Erythroblast (primary cell): ENCODE measurements at regions not wholly inside any gene's neighbourhood (a gene's known extent, or its start where the extent isn't known, plus 50 kb on each side); places are given as distances from the start of the nearest gene placed in this dataset.

ENCODE experiments used
- DNase-seq, 2 experiments: peaks; one replicate each; lab custom pipeline; 2025; lab: John Stamatoyannopoulos, UW
- GATA1 ChIP-seq: IDR thresholded peaks from 2 replicates; pipeline ENCODE4 v1.6.1; 2011; ENCODE audit warnings: low read depth, mild to moderate bottlenecking, control low read depth, low read length, moderate library complexity
- POLR2A ChIP-seq: IDR thresholded peaks from 2 replicates; pipeline ENCODE4 v1.6.1; 2011; ENCODE audit warnings: mild to moderate bottlenecking, low read length

- no peak for DNase-seq
- no peak for TF ChIP-seq POLR2A
- no peak for TF ChIP-seq GATA1
Observed at GRCh38 chr14:31988244-31988643, 88.9 kb upstream of the ARHGAP5 start.

GRCh38 chr14:31990183-31990857 is 86.8 kb upstream of the ARHGAP5 start:
- TF ChIP-seq GATA1 (no peak), POLR2A (no peak)
- DNase-seq: no peak

- TF ChIP-seq POLR2A (no peak), GATA1 (no peak)
- DNase-seq: no peak
Observed at GRCh38 chr14:31990926-31991572, 86.1 kb upstream of the ARHGAP5 start.

- no peak for TF ChIP-seq POLR2A
- no peak for TF ChIP-seq GATA1
- DNase-seq: no peak
Observed at GRCh38 chr14:31992011-31992447, 85.1 kb upstream of the ARHGAP5 start.

DNA sequence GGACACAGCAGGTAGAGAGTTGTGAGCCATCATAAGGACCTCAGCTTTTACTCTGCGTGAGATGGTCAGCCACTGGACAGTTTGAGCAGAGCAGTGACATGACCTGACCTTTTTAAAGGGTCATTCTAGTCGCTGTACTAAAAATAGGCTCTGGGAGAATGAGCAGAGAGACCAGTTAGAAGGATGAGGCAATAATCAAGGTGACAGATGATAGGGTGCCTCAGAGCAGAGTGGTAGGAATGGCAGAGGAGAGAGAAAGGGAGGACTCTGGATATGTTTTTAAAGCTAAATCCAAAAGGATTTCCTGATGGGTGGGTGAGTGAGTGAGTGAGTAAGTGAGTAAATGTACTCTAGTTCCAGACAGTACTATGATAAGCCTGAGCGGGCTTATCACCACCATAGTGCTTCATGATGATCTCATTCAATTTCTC is 83.6 kb upstream of the ARHGAP5 start:
- TF ChIP-seq GATA1 (no peak), POLR2A (no peak)
- peak in 1 of 2 experiments; percentile 8 for DNase-seq

DNA sequence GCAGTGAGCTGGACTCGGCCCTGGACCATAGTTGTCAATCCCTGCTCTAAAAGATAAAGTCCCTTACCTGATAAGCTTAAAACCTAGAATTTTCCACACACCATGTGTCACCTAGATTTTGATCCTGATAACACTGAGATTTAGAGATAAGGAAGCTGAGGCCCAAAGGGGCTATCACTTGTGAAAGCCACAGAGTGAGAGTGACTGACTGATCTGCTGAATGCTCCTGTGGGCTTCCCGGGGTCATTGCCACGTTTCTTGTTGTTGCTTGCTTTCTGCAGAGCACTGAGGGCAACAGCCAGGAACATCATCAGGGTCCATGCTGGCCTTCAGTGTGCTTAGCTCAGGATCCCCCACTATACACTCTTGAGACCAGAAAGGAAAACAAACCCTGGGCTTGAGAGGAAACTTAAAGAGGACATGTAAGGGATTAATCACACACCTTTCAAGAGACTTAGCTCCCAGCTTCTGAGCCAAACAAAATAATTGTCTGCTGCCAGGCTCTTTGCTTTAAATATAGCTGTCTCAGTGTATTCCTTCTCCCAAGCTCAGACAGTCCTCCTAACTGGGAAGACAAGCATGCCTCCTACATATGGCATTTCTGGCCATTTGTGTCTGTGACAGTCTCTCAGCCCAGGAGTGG is 82.6 kb upstream of the ARHGAP5 start:
- no peak for TF ChIP-seq GATA1
- no peak for TF ChIP-seq POLR2A
- DNase-seq: no peak

- TF ChIP-seq GATA1: no peak
- no peak for TF ChIP-seq POLR2A
- no peak for DNase-seq
Observed at GRCh38 chr14:32003585-32003984, 73.5 kb upstream of the ARHGAP5 start.

DNA sequence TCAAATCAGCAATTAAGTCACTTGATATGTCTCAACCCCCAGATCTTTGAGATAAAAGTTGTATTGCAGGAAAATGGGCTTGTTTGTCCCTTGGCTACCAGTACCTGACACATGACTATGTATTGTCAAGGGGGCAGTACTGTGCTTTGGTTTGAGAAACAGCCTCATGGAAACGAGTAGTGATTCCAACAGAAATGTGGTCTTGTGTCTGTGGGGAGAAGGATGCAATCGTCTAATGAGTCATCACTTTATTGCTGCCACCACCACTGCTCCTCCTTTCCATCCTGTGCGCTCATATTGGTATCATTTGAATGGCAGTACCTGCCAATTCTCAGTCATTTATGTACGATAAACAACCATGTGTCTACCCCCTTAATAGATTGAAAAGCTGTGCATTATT is 72.8 kb upstream of the ARHGAP5 start:
- no peak for TF ChIP-seq POLR2A
- no peak for TF ChIP-seq GATA1
- no peak for DNase-seq

DNA sequence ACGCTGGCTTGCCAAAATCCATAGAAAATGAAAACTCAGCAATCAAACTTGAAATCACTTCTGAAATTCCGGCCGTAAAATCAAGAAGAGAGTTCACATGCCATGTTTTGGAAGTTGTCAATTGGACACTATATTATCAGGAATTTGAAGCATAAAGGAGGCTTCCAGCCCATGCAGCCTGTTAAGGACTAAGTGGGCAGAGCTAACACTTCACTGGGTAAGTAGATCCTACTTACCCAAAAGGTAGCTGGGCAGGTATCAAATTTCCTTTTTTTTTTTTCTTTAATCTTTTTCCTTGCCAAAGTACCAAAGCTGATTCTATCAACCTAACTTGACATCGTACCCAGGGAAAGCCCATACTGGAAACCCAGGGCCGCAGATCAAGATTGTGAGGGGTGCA is 71.5 kb upstream of the ARHGAP5 start:
- DNase-seq: no peak
- TF ChIP-seq POLR2A: no peak
- no peak for TF ChIP-seq GATA1

GRCh38 chr14:32006263-32007110 is 70.6 kb upstream of the ARHGAP5 start:
- no peak for TF ChIP-seq POLR2A
- no peak for TF ChIP-seq GATA1
- DNase-seq: no peak

GRCh38 chr14:32007755-32008362 is 69.2 kb upstream of the ARHGAP5 start:
- no peak for DNase-seq
- no peak for TF ChIP-seq GATA1
- no peak for TF ChIP-seq POLR2A

GRCh38 chr14:32008602-32009193 is 68.4 kb upstream of the ARHGAP5 start:
- DNase-seq: no peak
- TF ChIP-seq GATA1 (no peak), POLR2A (no peak)

- TF ChIP-seq GATA1 (no peak), POLR2A (no peak)
- DNase-seq: no peak
Observed at GRCh38 chr14:32009221-32009975, 67.7 kb upstream of the ARHGAP5 start.
